ENCODE measurements at regions not wholly inside any gene's neighbourhood (a gene's known extent, or its start where the extent isn't known, plus 50 kb on each side); places are given as distances from the start of the nearest gene placed in this dataset.

DNA sequence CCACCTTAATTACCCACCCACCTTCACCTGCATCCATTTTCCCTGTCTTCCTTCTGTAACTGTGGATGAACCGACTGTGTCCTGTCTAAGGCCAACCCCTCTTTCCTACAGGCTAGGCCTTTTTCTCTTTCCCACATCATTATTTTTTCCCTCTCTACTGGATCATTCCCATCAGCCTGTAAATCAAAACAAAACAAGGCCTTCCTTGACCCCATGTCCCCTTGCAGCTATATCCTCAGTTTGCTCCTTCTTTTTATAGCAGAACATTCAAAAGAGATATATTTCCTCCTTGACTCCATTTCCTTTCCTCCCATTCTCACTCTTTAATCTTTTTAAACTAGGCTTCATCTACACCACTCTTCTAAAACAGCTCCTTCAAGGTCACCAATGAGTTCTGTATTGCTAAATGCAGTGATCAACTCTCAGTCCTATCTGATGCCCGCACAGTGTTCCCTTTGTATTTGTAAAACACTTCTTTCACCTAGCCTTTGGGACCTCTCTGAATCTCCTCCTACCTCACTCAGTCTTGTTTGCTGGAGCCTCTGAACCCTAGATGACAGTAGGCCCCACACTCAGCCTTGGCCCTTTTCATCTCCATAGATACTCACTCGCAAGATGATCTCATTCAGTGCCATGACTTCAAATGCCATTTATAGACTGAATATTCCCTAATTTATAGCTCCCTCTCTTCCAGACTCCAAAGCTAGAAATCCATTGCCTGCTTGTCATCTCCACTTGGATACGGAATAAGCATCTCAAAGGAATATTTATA, 55.7 kb downstream of the CXCR4 start:
- no peak for DNase-seq

DNA sequence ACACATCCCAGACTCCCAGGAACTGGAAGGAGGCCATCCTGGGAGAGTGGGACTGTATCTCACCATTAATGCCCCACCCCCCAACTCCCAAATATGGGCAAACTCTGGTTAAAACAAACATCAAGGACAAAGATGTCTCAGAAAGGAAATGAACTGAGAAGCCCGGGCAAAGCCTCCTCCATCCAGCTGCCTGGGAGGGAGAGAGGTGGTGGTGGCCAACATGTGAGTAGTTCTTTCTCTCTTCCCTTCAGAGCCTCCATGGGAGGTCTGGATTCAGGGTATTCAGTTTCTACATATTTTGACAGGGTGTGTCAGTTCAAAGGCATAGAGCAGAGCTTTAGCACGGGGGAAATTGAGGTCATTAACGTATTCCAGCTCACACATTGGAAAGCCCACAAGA, 57.5 kb downstream of the CXCR4 start:
- DNase-seq = peak; percentile 6

- peak; percentile 13 for DNase-seq
Observed at GRCh38 chr2:136059036-136059472, 58.9 kb downstream of the CXCR4 start.

DNA sequence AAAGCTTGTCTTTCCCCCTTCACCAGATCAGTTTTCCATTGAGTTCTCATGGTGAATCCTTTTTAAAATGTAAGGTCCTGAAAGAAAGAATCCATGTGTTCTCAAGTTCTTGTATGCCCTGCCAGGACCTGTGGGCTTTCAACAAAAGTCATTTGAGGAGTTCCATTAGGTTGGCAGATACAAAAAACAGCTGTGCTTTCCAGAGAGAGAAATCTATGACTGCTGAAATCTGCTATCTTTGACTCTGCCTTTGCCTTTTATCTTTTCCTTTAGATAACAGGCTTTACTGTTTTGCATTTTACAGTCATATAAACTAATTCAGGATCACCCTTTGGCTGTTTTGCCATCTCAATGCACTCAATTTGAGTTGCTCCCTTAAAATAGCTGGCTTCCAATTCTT, 59.7 kb downstream of the CXCR4 start:
- DNase-seq = no peak

DNA sequence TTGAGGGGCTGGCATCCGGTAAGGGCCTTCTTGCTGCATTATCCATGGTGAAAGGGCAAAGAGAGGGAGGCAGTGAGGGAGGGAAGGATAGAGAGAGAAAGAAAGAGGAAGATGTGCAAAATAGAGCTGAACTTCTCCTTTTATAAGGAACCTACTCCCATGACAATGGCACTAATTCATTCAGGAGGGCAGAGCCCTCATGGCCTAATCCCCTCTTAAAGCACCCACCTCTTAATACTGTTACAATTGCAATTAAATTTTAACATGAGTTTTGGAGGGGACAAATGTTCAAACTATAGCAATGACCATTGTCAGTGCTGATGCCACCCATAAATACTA, 60.2 kb downstream of the CXCR4 start:
- no peak for DNase-seq

DNA sequence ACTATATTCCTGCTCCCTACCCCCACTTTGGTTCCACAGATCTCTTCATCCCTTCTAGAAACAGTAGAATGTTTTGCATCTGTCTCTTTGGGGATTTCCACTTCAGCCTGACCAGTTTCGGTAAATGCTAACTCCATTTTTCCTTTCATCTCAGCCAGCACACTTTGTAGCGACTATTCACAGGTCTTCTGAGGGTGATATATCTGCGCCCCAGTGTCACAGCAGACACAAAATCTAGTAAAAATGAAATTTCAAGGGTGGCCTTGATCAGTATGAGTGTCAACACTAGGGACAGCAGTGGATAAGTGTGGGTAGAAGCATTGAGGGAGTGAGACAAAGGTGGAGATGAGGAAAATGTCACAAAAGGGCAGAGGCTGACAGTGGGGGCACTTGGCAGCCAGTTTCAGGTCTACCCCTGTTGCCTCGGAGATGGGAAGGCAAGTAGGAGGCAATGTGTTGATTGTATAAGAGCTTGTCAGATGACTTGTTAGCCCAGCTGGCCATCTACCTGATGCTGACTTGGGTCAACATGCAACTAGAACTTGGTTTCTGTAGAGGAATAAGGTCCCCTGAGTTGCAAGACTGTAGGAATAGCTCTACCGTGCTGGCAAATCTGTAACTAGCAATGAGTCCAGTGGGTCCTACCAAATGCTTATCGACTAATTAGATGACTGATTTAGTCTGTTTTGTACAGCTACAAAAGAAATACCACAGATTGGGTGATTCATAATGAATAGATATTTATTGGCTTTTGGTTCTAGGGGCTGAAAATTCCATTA, 60.7 kb downstream of the CXCR4 start:
- no peak for DNase-seq

- no peak for DNase-seq
Observed at GRCh38 chr2:136055929-136056688, 61.8 kb downstream of the CXCR4 start.

GRCh38 chr2:136054856-136055255, 63.1 kb downstream of the CXCR4 start:
- DNase-seq = no peak

GRCh38 chr2:136052369-136053362, 65.3 kb downstream of the CXCR4 start:
- DNase-seq = no peak

DNA sequence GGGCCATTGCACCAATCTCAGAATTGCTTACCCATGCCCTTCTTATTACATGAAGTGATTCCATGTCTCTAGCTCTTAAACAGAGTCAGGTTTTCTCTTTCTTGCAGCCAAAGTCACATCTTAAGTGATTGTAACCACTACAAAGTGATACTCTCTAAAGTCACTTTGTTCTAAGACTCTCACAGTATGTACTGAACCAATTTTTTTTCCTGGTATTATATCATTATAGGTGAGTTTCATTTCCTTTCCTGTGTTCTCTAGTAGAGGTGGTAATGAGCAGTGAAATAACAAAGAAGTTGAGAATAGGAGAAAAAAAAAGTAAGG, 66.3 kb upstream of the DARS1 start:
- DNase-seq = no peak

DNA sequence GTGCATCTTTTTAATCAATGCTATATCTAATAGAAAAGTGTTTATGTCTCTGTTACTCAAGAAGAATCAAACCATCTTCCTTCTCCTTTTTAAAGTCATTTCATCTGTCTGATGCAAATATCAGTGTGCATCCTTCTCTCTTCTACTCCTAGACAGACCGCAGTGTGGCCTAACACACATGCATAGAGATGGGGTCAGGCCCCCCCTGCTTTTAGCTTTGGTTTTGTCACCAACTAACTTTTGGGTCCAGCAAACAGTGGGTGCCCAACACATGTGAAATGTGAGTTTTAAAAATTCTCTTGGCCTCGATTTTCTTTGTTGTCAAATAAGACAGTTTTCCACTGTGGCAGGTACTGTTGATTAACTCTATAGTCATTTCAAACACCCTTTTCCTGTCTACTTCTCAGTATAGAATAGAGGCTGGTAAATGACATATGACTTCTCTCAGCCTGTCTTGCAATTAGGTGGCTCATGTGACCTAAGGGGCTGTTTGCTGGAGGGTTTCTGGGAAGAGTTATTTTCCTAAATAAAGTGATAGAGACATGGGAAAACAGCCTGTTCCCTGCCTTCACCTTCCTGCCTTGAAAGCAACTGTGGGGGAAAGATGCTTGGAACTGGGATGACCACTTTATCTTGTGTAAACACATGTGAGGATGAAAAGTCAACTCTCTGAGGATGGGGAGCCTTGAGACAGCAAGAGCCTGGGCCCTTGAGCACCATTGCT, 65.7 kb upstream of the DARS1 start:
- DNase-seq = no peak

DNA sequence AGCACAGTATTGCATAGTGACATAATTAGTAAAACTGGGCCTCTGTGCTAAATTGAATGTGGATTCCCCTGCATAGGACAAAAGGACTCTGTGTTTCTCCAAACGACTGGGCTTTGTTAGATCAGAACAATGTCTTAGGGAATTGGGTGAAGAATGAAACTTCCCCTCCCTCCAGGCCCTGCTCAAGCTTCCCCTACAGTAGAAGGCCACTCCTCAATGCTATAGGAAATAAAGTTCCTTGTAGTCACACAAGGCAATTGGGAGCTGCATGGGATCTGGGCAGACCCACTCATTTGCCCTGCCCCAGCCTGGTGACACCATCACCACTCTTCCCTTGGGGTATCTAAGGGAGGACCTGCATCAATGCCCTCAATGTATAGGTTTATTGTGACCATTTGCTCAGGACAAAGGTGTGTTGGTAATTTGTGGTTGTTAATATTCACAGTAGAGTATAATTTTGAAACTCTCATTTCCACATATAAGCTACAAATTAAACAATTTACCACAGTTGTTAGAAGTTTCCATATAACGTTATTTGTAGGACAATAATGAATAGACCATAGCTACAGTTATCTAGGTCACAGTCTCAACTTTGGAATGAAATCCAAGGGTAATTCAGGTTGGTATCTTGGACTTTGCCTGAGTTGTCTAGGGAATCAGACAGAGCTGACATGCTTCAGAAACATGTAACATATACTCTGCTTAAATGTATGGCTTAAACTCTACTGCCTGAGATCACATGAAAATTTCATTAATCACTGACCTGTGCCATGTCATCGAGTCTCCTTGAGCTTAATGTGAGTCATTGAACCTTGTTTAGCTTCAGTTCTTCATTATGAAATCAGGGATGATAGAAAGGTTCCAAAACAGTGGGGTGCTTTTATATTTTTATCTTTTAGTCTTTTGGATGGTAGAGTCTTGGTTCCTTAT, 64.8 kb upstream of the DARS1 start:
- DNase-seq = peak; percentile 56

DNA sequence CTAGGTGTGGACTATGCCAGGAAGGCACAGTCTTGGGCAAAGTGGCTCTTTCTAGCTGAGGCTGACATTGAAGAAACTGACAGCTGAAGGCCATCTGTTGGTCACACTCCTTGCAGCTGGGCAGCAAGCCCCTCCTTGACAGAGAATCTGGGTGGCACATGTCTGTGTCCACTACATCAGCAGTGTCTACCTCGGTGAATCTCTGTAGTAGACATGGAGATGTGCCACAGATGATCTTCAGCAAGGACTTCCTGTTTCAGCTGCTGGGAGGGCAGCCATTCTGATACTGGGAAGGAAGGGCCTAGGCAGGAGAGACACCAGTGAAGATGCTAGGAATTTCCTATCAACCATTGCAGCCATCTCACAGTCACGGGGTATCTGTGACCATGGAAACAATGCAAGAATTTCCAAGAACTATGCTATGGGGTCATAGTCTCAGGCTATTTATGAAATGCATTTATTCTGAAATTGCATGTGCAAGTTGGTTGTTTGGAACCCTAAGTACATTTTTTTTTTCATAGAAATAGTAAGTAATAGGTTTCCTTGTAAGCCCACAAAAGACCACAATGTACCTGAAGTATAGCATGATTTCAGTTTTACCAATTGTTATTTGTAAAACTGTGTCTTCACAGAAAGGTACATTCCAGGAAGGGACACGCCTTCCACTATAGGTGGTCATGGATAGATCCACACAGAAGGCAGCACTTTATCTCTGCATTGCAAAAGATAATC, 63.8 kb upstream of the DARS1 start:
- peak; percentile 65 for DNase-seq

GRCh38 chr2:136045835-136046570, 60.6 kb upstream of the DARS1 start:
- DNase-seq = peak; percentile 17

- no peak for DNase-seq
Observed at GRCh38 chr2:136045344-136045743, 59.9 kb upstream of the DARS1 start.
